GM19395 (cell line): ENCODE measurements at regions not wholly inside any gene's neighbourhood (a gene's known extent, or its start where the extent isn't known, plus 50 kb on each side); places are given as distances from the start of the nearest gene placed in this dataset.
"Not testable (repeated sequence)": the region's sequence is repeated elsewhere in the genome, so short reads cannot be mapped to it uniquely, and the experiment has no call there.

ENCODE experiments used
- ATAC-seq: cut with Tn5 transposase; IDR thresholded peaks from one replicate; pipeline ENCODE4 v1.9.1; 2021; ENCODE audit warnings: mild to moderate bottlenecking, moderate library complexity; ENCODE audit not compliant: unreplicated experiment

GRCh38 chr12:124477107-124477915, 90.1 kb downstream of the NCOR2 start:
- ATAC-seq: no peak

GRCh38 chr12:124476011-124476400, 91.4 kb downstream of the NCOR2 start:
- ATAC-seq: no peak

- no peak for ATAC-seq
Measured at GRCh38 chr12:124475295-124476010, 92.0 kb downstream of the NCOR2 start.

- no peak for ATAC-seq
Measured at GRCh38 chr12:124474709-124475108, 92.7 kb downstream of the NCOR2 start.

- no peak for ATAC-seq
Measured at GRCh38 chr12:124472690-124473279, 94.6 kb downstream of the NCOR2 start.

GRCh38 chr12:124471828-124472227, 95.6 kb downstream of the NCOR2 start:
- ATAC-seq: no peak

GRCh38 chr12:124470806-124471205, 96.6 kb downstream of the NCOR2 start:
- no peak for ATAC-seq

- no peak for ATAC-seq
Measured at GRCh38 chr12:124470139-124470538, 97.3 kb downstream of the NCOR2 start.

GRCh38 chr12:124469193-124469888, 98.1 kb downstream of the NCOR2 start:
- no peak for ATAC-seq

- ATAC-seq: not testable (repeated sequence)
Measured at GRCh38 chr12:124467549-124467948, 99.9 kb downstream of the NCOR2 start.

GRCh38 chr12:124466216-124467128, 100.9 kb downstream of the NCOR2 start:
- ATAC-seq: peak; percentile 98

- ATAC-seq: no peak
Measured at GRCh38 chr12:124465473-124465872, 101.9 kb downstream of the NCOR2 start.

GRCh38 chr12:124464830-124465229, 102.6 kb downstream of the NCOR2 start:
- no peak for ATAC-seq

- no peak for ATAC-seq
Measured at GRCh38 chr12:124464062-124464461, 103.3 kb downstream of the NCOR2 start.

GRCh38 chr12:124463341-124463921, 104.0 kb downstream of the NCOR2 start:
- no peak for ATAC-seq

GRCh38 chr12:124462750-124463149, 104.7 kb downstream of the NCOR2 start:
- ATAC-seq: no peak

- no peak for ATAC-seq
Measured at GRCh38 chr12:124461851-124462623, 105.4 kb downstream of the NCOR2 start.

GRCh38 chr12:124461241-124461673, 106.2 kb downstream of the NCOR2 start:
- ATAC-seq: no peak

- ATAC-seq: no peak
Measured at GRCh38 chr12:124460771-124461170, 106.6 kb downstream of the NCOR2 start.
